ENCODE measurements at regions not wholly inside any gene's neighbourhood (a gene's known extent, or its start where the extent isn't known, plus 50 kb on each side); places are given as distances from the start of the nearest gene placed in this dataset.
"Not testable (repeated sequence)": the region's sequence is repeated elsewhere in the genome, so short reads cannot be mapped to it uniquely, and the experiment has no call there.

DNA sequence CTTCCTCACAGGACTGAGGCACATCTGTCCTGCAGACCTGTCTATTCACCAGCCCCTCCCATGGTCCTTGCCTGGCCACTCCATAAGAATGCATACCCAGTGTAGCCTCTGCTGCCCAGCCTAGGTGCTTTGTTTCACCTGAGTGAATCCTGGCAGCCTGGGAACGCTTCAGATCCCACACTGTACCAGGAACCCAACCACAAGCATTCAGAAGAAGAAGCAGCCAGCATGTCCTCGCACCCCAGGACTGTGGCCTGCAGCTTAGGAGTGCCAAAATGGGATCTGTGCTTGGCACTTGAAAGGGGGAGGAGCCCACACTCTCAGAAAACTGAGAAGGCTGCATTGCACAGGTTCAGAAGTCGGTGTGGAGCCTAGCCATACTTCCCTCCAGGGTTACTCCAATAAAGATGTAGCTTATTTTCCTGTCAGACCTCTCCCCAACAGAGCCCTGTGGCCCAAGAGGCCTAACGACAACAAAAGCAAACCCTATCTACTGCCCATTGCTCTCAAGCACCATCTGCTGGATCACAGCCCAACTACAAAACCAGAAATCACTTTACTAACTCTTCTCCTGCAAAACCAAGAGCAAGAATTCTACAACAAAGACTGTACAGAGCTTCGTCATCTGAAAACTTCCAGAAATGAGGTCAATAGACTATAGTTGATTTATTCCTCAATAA, 923.1 kb upstream of the NEGR1 start:
- TF ChIP-seq, protein P1, sequence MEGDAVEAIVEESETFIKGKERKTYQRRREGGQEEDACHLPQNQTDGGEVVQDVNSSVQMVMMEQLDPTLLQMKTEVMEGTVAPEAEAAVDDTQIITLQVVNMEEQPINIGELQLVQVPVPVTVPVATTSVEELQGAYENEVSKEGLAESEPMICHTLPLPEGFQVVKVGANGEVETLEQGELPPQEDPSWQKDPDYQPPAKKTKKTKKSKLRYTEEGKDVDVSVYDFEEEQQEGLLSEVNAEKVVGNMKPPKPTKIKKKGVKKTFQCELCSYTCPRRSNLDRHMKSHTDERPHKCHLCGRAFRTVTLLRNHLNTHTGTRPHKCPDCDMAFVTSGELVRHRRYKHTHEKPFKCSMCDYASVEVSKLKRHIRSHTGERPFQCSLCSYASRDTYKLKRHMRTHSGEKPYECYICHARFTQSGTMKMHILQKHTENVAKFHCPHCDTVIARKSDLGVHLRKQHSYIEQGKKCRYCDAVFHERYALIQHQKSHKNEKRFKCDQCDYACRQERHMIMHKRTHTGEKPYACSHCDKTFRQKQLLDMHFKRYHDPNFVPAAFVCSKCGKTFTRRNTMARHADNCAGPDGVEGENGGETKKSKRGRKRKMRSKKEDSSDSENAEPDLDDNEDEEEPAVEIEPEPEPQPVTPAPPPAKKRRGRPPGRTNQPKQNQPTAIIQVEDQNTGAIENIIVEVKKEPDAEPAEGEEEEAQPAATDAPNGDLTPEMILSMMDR (IDR thresholded peaks at IDR 0.05): no peak
- peaks cover 10% of the 10 kb centered on the region for H3K36me3 Mint-ChIP-seq
- WGBS (ENCODE audit: insufficient coverage): 76% methylated on average over 5 of the region's 5 CpGs

DNA sequence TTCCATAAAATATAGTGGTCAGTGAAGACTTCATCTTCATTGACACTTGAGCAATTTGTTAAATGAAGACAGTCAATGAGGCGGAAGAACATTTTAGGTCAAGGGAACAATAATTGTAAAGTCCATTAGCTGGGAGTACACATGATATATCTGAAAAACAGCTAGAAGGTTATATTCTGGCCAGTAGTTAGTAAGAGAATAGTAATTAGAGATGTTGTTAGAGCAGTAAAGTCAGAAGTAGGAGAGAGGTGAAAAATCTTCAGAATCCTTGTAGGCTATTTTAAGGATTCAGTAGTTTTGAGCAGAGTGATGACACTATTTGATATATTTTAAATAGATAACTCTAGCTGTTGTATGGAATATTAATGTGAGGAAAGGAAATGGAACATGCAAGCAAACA, 915.6 kb upstream of the NEGR1 start:
- H3K36me3 ChIP-seq (ENCODE audit: control insufficient read depth, insufficient read depth, low read length): no peaks in the 10 kb centered on the region
- peaks cover 5 to 19% of the 10 kb centered on the region in 2 donors for H3K9me3 Mint-ChIP-seq
- H3K27me3 ChIP-seq (ENCODE audit: control insufficient read depth, insufficient read depth, low read length): no peaks in the 10 kb centered on the region
- no peak overlapping the region for H3K27ac Mint-ChIP-seq
- intact Hi-C loops (cut with micrococcal nuclease): no loop called here
- no peaks in the 10 kb centered on the region for H3K27me3 Mint-ChIP-seq (ENCODE audit: low read depth in 2 of 2)
- H3K4me1 Mint-ChIP-seq: no peaks in the 10 kb centered on the region
- H3K9me3 ChIP-seq (ENCODE audit: control insufficient read depth, insufficient read depth, low read length): peaks cover 3% of the 10 kb centered on the region
- TF ChIP-seq, protein P1 (IDR thresholded peaks at IDR 0.05): no peak
- WGBS (ENCODE audit: insufficient coverage): 100% methylated on average over 1 of the region's 1 CpG
- H3K4me3 Mint-ChIP-seq: no peak overlapping the region
- H3K36me3 Mint-ChIP-seq: no peaks in the 10 kb centered on the region
- DNase-seq (no peak), ATAC-seq (no peak)
- no peak overlapping the region for H3K4me3 ChIP-seq (ENCODE audit: low read length)
- H3K4me1 ChIP-seq (ENCODE audit: control insufficient read depth, insufficient read depth, low read length): no peaks in the 10 kb centered on the region
- H3K27ac ChIP-seq (ENCODE audit: low read length): no peak overlapping the region

More for the DNA sequence above, 923.1 kb upstream of the NEGR1 start:
- Histone ChIP-seq H3K27me3 (ENCODE audit: control insufficient read depth, insufficient read depth, low read length) (no peaks in the 10 kb centered on the region), H3K9me3 (ENCODE audit: control insufficient read depth, insufficient read depth, low read length) (no peaks in the 10 kb centered on the region), H3K4me3 (ENCODE audit: low read length) (no peak overlapping the region), H3K36me3 (ENCODE audit: control insufficient read depth, insufficient read depth, low read length) (no peaks in the 10 kb centered on the region), H3K4me1 (ENCODE audit: control insufficient read depth, insufficient read depth, low read length) (no peaks in the 10 kb centered on the region), H3K27ac (ENCODE audit: low read length) (no peak overlapping the region)
- intact Hi-C loops (cut with micrococcal nuclease): no loop called here
- H3K27me3 Mint-ChIP-seq (ENCODE audit: low read depth in 2 of 2): no peaks in the 10 kb centered on the region
- no peak overlapping the region for H3K27ac Mint-ChIP-seq
- H3K4me3 Mint-ChIP-seq: no peak overlapping the region
- H3K9me3 Mint-ChIP-seq: peaks cover 19 to 32% of the 10 kb centered on the region in 2 donors
- ATAC-seq (no peak), DNase-seq (no peak)
- no peaks in the 10 kb centered on the region for H3K4me1 Mint-ChIP-seq

DNA sequence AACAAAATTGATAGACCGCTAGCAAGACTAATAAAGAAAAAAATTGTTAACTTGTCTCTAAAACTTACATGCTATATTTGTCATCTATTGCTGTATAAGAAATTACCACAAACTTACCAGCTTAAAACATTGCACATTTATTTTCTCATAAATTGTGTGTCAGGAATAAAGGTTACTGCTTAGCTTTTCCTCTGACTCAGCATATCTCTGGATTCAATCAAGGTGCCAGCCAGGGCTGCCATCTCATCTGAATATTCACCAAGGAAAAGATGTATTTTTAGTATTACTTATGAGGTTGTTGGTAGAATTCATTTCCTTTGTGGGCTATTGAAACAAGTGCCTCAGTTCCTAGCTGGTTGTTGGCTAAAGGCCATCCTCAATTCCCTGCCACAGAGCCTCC, 912.6 kb upstream of the NEGR1 start:
- Histone ChIP-seq H3K4me3 (ENCODE audit: low read length) (no peak overlapping the region), H3K27ac (ENCODE audit: low read length) (no peak overlapping the region), H3K36me3 (ENCODE audit: control insufficient read depth, insufficient read depth, low read length) (no peaks in the 10 kb centered on the region), H3K27me3 (ENCODE audit: control insufficient read depth, insufficient read depth, low read length) (no peaks in the 10 kb centered on the region), H3K4me1 (ENCODE audit: control insufficient read depth, insufficient read depth, low read length) (no peaks in the 10 kb centered on the region), H3K9me3 (ENCODE audit: control insufficient read depth, insufficient read depth, low read length) (peaks cover 3% of the 10 kb centered on the region)
- ATAC-seq (no peak), DNase-seq (no peak)
- Mint-ChIP-seq H3K9me3 (peaks cover 6 to 10% of the 10 kb centered on the region in 2 donors), H3K4me1 (no peaks in the 10 kb centered on the region), H3K36me3 (no peaks in the 10 kb centered on the region), H3K27ac (no peak overlapping the region), H3K4me3 (no peak overlapping the region), H3K27me3 (ENCODE audit: low read depth in 2 of 2) (no peaks in the 10 kb centered on the region)
- WGBS (ENCODE audit: insufficient coverage): no CpG with 5 or more reads among the region's 1 CpG
- intact Hi-C loops (cut with micrococcal nuclease): no loop called here
- TF ChIP-seq, protein P1 (IDR thresholded peaks at IDR 0.05): no peak

DNA sequence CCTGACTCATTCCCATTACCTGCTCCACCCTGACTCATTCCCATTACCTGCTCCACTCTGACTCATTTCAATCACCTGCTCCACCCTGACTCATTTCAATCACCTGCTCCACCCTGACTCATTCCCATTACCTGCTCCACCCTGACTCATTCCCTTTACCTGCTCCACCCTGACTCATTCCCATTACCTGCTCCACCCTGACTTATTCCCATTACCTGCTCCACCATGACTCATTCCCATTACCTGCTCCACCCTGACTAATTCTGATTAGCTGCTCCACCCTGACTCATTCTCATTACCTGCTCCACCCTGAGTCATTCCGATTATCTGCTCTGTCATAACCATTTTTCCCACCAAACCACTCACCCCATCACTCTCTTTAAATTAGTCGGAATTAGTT, 901.2 kb upstream of the NEGR1 start:
- H3K9me3 ChIP-seq (ENCODE audit: control insufficient read depth, insufficient read depth, low read length): peaks cover 13% of the 10 kb centered on the region
- 85% methylated on average over 2 of the region's 2 CpGs for WGBS (ENCODE audit: insufficient coverage)
- H3K4me1 ChIP-seq (ENCODE audit: control insufficient read depth, insufficient read depth, low read length); H3K36me3 Mint-ChIP-seq; H3K4me1 Mint-ChIP-seq; H3K4me3 Mint-ChIP-seq; H3K27ac ChIP-seq (ENCODE audit: low read length); H3K27ac Mint-ChIP-seq; intact Hi-C loops (cut with micrococcal nuclease); H3K36me3 ChIP-seq (ENCODE audit: control insufficient read depth, insufficient read depth, low read length); ATAC-seq; H3K27me3 ChIP-seq (ENCODE audit: control insufficient read depth, insufficient read depth, low read length); H3K27me3 Mint-ChIP-seq (ENCODE audit: low read depth in 2 of 2); DNase-seq; H3K4me3 ChIP-seq (ENCODE audit: low read length): not testable (repeated sequence)
- peaks cover 13 to 21% of the 10 kb centered on the region in 2 donors for H3K9me3 Mint-ChIP-seq

Data from natural killer cell (primary cell).